B cell (primary cell): ENCODE measurements at regions not wholly inside any gene's neighbourhood (a gene's known extent, or its start where the extent isn't known, plus 50 kb on each side); places are given as distances from the start of the nearest gene placed in this dataset.
A peak's percentile ranks its signal among the peaks of the same experiment; 100 is the strongest.

Source experiments
- ATAC-seq: fragments of 200-7000 bp; cut with Tn5 transposase; one replicate; pipeline ENCODE4 v1.10.0; 2021; ENCODE audit warnings: low read depth, mild to moderate bottlenecking, moderate number of reproducible peaks, moderate library complexity
- CTCF ChIA-PET: fragments of 350-600 bp; sonication (Branson Sonifier 250); formaldehyde crosslinking; loops from one replicate; lab custom pipeline; 2021; ENCODE audit warnings: antibody characterized with exemption, inconsistent platforms; lab: Charles Lee
- POLR2A ChIA-PET: fragments of 350-600 bp; sonication (Branson Sonifier 250); formaldehyde crosslinking; loops from one replicate; lab custom pipeline; 2021; ENCODE audit warnings: antibody characterized with exemption; lab: Charles Lee
- DNase-seq: peaks from one replicate; pipeline ENCODE4 v3.0.0; 2013
- H2AFZ ChIP-seq: 2 replicates; pipeline ENCODE4 v1.6.1; 2012; ENCODE audit warnings: mild to moderate bottlenecking, low read depth, low read length; ENCODE audit not compliant: insufficient read depth, poor library complexity, severe bottlenecking
- H3K27ac ChIP-seq, 2 donors: 1 replicate in 1 of 2; 2 replicates in 1 of 2; pipeline ENCODE4 v1.5.1; 2012 to 2013; ENCODE audit warnings: low read length in 2 of 2, mild to moderate bottlenecking in 2 of 2, moderate library complexity in 1 of 2
- H3K27me3 ChIP-seq, 4 experiments: fragments of 200-600 bp in 1 of 4; sonication (generic) in 1 of 4; replicated peaks in 1 of 4; 1 replicate in 2 of 4; 2 replicates in 2 of 4; pipeline versions ENCODE4 v1.6.1 to v1.7.0; 2013 to 2016; ENCODE audit warnings: low read length in 3 of 4, mild to moderate bottlenecking in 2 of 4, mixed read lengths in 1 of 4, moderate library complexity in 1 of 4; ENCODE audit not compliant: insufficient read depth in 4 of 4, control insufficient read depth in 3 of 4; ENCODE audit errors: control extremely low read depth in 1 of 4
- H3K36me3 ChIP-seq, 2 experiments: replicated peaks in 1 of 2; 1 replicate in 1 of 2; 2 replicates in 1 of 2; pipeline versions ENCODE4 v1.6.1 to v1.7.1; 2013; ENCODE audit warnings: low read length in 1 of 2; ENCODE audit not compliant: insufficient read depth in 2 of 2, control insufficient read depth in 1 of 2; ENCODE audit errors: control extremely low read depth in 1 of 2, extremely low read depth in 1 of 2
- H3K4me1 ChIP-seq, 2 donors: fragments of 200-600 bp in 1 of 2; sonication (generic) in 1 of 2; 1 replicate in 1 of 2; 2 replicates in 1 of 2; pipeline versions ENCODE4 v1.5.1 to v1.6.1; 2013 to 2017; ENCODE audit warnings: low read length in 2 of 2; ENCODE audit not compliant: control insufficient read depth in 2 of 2, insufficient read depth in 2 of 2
- H3K4me2 ChIP-seq: replicated peaks from 2 replicates; pipeline ENCODE3; 2012; ENCODE audit warnings: mild to moderate bottlenecking, low read depth, low read length; ENCODE audit not compliant: poor library complexity, severe bottlenecking
- H3K4me3 ChIP-seq, 5 experiments: fragments of 200-600 bp in 1 of 5; sonication (generic) in 1 of 5; 1 replicate in 3 of 5; 2 replicates in 2 of 5; pipeline versions ENCODE4 v1.5.1 to v1.7.0; 2011 to 2016; ENCODE audit warnings: low read length in 4 of 5, mild to moderate bottlenecking in 4 of 5, low read depth in 2 of 5, control low read depth in 1 of 5, moderate library complexity in 1 of 5; ENCODE audit not compliant: insufficient read depth in 1 of 5; ENCODE audit errors: control extremely low read depth in 1 of 5, extremely low read depth in 1 of 5
- H3K79me2 ChIP-seq: fragments of 200-600 bp; sonication (generic); one replicate; pipeline ENCODE4 v1.6.0; 2016; ENCODE audit warnings: low read length; ENCODE audit not compliant: control insufficient read depth, insufficient read depth
- H3K9ac ChIP-seq: fragments of 200-600 bp; sonication (generic); 2 replicates; pipeline ENCODE4 v1.6.1; 2017; ENCODE audit warnings: mild to moderate bottlenecking, low read length, moderate library complexity
- H3K9me3 ChIP-seq, 3 donors: one replicate each; pipeline versions ENCODE4 v1.6.1 to v1.7.1; 2013; ENCODE audit warnings: low read length in 2 of 3; ENCODE audit not compliant: control insufficient read depth in 2 of 3, insufficient read depth in 1 of 3; ENCODE audit errors: control extremely low read depth in 1 of 3
- H4K20me1 ChIP-seq: 2 replicates; pipeline ENCODE4 v1.6.0; 2012; ENCODE audit warnings: mild to moderate bottlenecking, low read length; ENCODE audit not compliant: insufficient read depth, control insufficient read depth, poor library complexity, severe bottlenecking
- H3K27ac Mint-ChIP-seq: one replicate; pipeline ENCODE4 v1.8.0; 2021; ENCODE audit warnings: mixed read lengths
- H3K27me3 Mint-ChIP-seq: one replicate; pipeline ENCODE4 v1.8.0; 2021; ENCODE audit warnings: mixed read lengths
- H3K4me1 Mint-ChIP-seq: one replicate; pipeline ENCODE4 v1.8.0; 2021; ENCODE audit warnings: mixed read lengths
- H3K4me3 Mint-ChIP-seq: one replicate; pipeline ENCODE4 v1.8.0; 2021; ENCODE audit warnings: mixed read lengths
- H3K9me3 Mint-ChIP-seq: one replicate; pipeline ENCODE4 v1.8.0; 2022; ENCODE audit warnings: mixed read lengths; ENCODE audit not compliant: insufficient read depth
- CTCF ChIP-seq: fragments of 200-600 bp; IDR thresholded peaks from one replicate; pipeline ENCODE4 v1.8.0; 2022; ENCODE audit warnings: antibody characterized with exemption, mild to moderate bottlenecking
- EZH2 ChIP-seq: IDR thresholded peaks from 2 replicates; pipeline ENCODE4 v1.6.1; 2012; ENCODE audit warnings: borderline replicate concordance, low read depth, mild to moderate bottlenecking, moderate library complexity, low read length; ENCODE audit not compliant: insufficient read depth, poor library complexity, severe bottlenecking
- WGBS: methylation state at CpG from one replicate; pipeline ENCODE4 v1.1.5; 2013; ENCODE audit warnings: missing lambda C conversion rate; ENCODE audit not compliant: insufficient coverage; 5-methylcytosine and 5-hydroxymethylcytosine counted together
- intact Hi-C: fragments of 100-400 bp; cut with micrococcal nuclease; formaldehyde crosslinking; loops from one replicate; pipeline ENCODE4 v1.10.0; 2022

GRCh38 chr6:16042751-16043150 is 86.1 kb upstream of the MYLIP start:
- intact Hi-C loops: loop anchor here (10.0 kb wide), 1 partner anchor 188 kb away; no protein-coding TSS in a partner anchor

GRCh38 chr6:16041327-16041726 is 87.6 kb upstream of the MYLIP start:
- Mint-ChIP-seq H3K27ac (no peak overlapping the region), H3K4me1 (peaks cover 23% of the 10 kb centered on the region), H3K9me3 (no peaks in the 10 kb centered on the region), H3K27me3 (no peaks in the 10 kb centered on the region), H3K4me3 (no peak overlapping the region)
- no peak overlapping the region for H3K9ac ChIP-seq
- no peak for DNase-seq
- intact Hi-C loops: loop anchor here (10.0 kb wide), 1 partner anchor 187 kb away; no protein-coding TSS in a partner anchor
- no peak for ATAC-seq
- TF ChIP-seq EZH2 (no peak), CTCF (no peak)
- H3K4me1 ChIP-seq: peaks cover 7 to 11% of the 10 kb centered on the region in 2 donors
- H2AFZ ChIP-seq: no peak overlapping the region
- ChIA-PET POLR2A (no interaction called here), CTCF (no interaction called here)
- H3K27ac ChIP-seq: no peak overlapping the region
- peaks cover 0 to 11% (median 0%) of the 10 kb centered on the region in 3 donors for H3K9me3 ChIP-seq
- no peak overlapping the region for H3K4me3 ChIP-seq
- no peaks in the 10 kb centered on the region for H3K27me3 ChIP-seq
- no peaks in the 10 kb centered on the region for H3K36me3 ChIP-seq
- WGBS: no CpG with 5 or more reads among the region's 2 CpGs
- no peak overlapping the region for H3K4me2 ChIP-seq
- no peaks in the 10 kb centered on the region for H4K20me1 ChIP-seq
- no peaks in the 10 kb centered on the region for H3K79me2 ChIP-seq

More at GRCh38 chr6:16042751-16043150, 86.1 kb upstream of the MYLIP start:
- H3K79me2 ChIP-seq: no peaks in the 10 kb centered on the region
- Mint-ChIP-seq H3K4me1 (peaks cover 23% of the 10 kb centered on the region), H3K27me3 (no peaks in the 10 kb centered on the region), H3K9me3 (no peaks in the 10 kb centered on the region), H3K27ac (no peak overlapping the region), H3K4me3 (peak overlapping the region; percentile 44)
- no CpG with 5 or more reads among the region's 3 CpGs for WGBS
- no peak overlapping the region for H2AFZ ChIP-seq
- no peak overlapping the region for H3K9ac ChIP-seq
- H3K27me3 ChIP-seq: no peaks in the 10 kb centered on the region
- H3K4me2 ChIP-seq: no peak overlapping the region
- TF ChIP-seq EZH2 (no peak), CTCF (no peak)
- H3K9me3 ChIP-seq: peaks cover 0 to 11% (median 0%) of the 10 kb centered on the region in 3 donors
- ChIA-PET CTCF (no interaction called here), POLR2A (no interaction called here)
- H4K20me1 ChIP-seq: no peaks in the 10 kb centered on the region
- no peak for DNase-seq
- H3K36me3 ChIP-seq: no peaks in the 10 kb centered on the region
- no peak overlapping the region for H3K27ac ChIP-seq
- peaks cover 7 to 11% of the 10 kb centered on the region in 2 donors for H3K4me1 ChIP-seq
- no peak for ATAC-seq
- no peak overlapping the region for H3K4me3 ChIP-seq
